ENCODE measurements at regions not wholly inside any gene's neighbourhood (a gene's known extent, or its start where the extent isn't known, plus 50 kb on each side); places are given as distances from the start of the nearest gene placed in this dataset.

GRCh38 chrX:150018931-150019361 lies 80.7 kb upstream of the EOLA2 start:
- Mint-ChIP-seq H3K36me3 (no peaks in the 10 kb centered on the region), H3K27ac (no peak overlapping the region), H3K27me3 (ENCODE audit: low read depth in 2 of 2) (no peaks in the 10 kb centered on the region), H3K9me3 (no peaks in the 10 kb centered on the region), H3K4me3 (no peak overlapping the region), H3K4me1 (peaks cover 0 to 6% of the 10 kb centered on the region in 2 donors)
- Histone ChIP-seq H3K9me3 (ENCODE audit: control insufficient read depth, insufficient read depth, low read length) (no peaks in the 10 kb centered on the region), H3K4me1 (ENCODE audit: control insufficient read depth, insufficient read depth, low read length) (no peaks in the 10 kb centered on the region), H3K27ac (ENCODE audit: low read length) (no peak overlapping the region), H3K36me3 (ENCODE audit: control insufficient read depth, insufficient read depth, low read length) (no peaks in the 10 kb centered on the region), H3K27me3 (ENCODE audit: control insufficient read depth, insufficient read depth, low read length) (no peaks in the 10 kb centered on the region), H3K4me3 (ENCODE audit: low read length) (no peak overlapping the region)
- intact Hi-C loops (cut with micrococcal nuclease) = no loop called here
- 100% methylated on average over 2 of the region's 2 CpGs for WGBS (ENCODE audit: insufficient coverage)
- DNase-seq (no peak), ATAC-seq (no peak)
- TF ChIP-seq CTCF (IDR thresholded peaks at IDR 0.05) = no peak

DNA sequence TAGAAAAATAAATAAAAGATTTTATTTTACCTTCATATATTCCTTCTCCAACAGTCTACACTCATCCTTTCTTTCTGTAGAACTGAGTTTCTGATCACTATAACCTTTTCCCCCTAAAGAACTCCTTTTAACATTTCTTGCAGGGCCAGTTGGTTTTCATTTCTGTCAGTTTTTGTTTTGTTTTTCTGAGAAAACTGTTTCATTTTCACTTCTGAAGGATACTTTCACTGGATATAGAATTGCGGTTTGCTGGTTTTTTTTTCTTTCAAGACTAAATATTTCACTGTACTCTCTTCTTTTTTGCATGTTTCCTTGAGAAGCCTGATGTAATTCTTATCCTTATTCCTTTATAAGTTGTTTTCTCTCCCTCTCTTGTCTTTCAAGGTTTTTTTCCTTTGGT lies 90.4 kb upstream of the EOLA2 start:
- H3K27me3 ChIP-seq (ENCODE audit: control insufficient read depth, insufficient read depth, low read length) = no peaks in the 10 kb centered on the region
- TF ChIP-seq CTCF (IDR thresholded peaks at IDR 0.05) = no peak
- H3K27ac ChIP-seq (ENCODE audit: low read length) = no peak overlapping the region
- Mint-ChIP-seq H3K27me3 (ENCODE audit: low read depth in 2 of 2) (peaks cover 0 to 8% of the 10 kb centered on the region in 2 donors), H3K4me1 (peaks cover 7 to 17% of the 10 kb centered on the region in 2 donors), H3K4me3 (peak overlapping the region; percentile 45), H3K36me3 (peaks cover 8% of the 10 kb centered on the region), H3K27ac (peak overlapping the region; percentile 44 to 50), H3K9me3 (no peaks in the 10 kb centered on the region)
- no peaks in the 10 kb centered on the region for H3K9me3 ChIP-seq (ENCODE audit: control insufficient read depth, insufficient read depth, low read length)
- H3K4me1 ChIP-seq (ENCODE audit: control insufficient read depth, insufficient read depth, low read length) = no peaks in the 10 kb centered on the region
- H3K4me3 ChIP-seq (ENCODE audit: low read length) = no peak overlapping the region
- intact Hi-C loops (cut with micrococcal nuclease) = no loop called here
- ATAC-seq = no peak
- no peaks in the 10 kb centered on the region for H3K36me3 ChIP-seq (ENCODE audit: control insufficient read depth, insufficient read depth, low read length)
- WGBS (ENCODE audit: insufficient coverage) = no CpG with 5 or more reads among the region's 1 CpG
- no peak for DNase-seq

DNA sequence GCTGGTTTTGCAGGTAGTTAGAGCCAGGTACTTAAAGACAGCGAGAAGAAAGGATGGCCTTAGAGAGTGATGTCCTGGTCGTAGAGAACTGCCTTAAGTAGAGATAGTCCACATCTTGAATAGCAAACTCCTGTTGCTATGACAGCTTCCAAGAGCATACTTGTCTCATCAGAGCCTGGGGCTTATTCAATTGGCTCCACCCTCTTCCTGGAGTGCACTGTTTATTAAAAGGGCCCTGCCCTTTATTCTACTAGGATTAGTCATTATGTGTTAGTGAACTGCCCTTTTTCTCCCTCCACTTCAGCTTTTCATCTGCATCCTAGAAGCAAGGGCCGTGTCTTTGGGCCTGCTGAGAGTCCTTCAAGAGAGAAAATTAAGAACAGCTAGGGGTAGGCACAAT lies 94.5 kb upstream of the EOLA2 start:
- ATAC-seq = no peak
- peaks cover 0 to 43% of the 10 kb centered on the region in 2 donors for H3K27me3 Mint-ChIP-seq (ENCODE audit: low read depth in 2 of 2)
- no peaks in the 10 kb centered on the region for H3K36me3 ChIP-seq (ENCODE audit: control insufficient read depth, insufficient read depth, low read length)
- H3K9me3 Mint-ChIP-seq = peaks cover 0 to 5% of the 10 kb centered on the region in 2 donors
- H3K27me3 ChIP-seq (ENCODE audit: control insufficient read depth, insufficient read depth, low read length) = no peaks in the 10 kb centered on the region
- H3K4me1 ChIP-seq (ENCODE audit: control insufficient read depth, insufficient read depth, low read length) = no peaks in the 10 kb centered on the region
- WGBS (ENCODE audit: insufficient coverage) = 90% methylated on average over 2 of the region's 3 CpGs
- no peak for DNase-seq
- no peak overlapping the region for H3K4me3 ChIP-seq (ENCODE audit: low read length)
- no peak overlapping the region for H3K27ac ChIP-seq (ENCODE audit: low read length)
- H3K36me3 Mint-ChIP-seq = peaks cover 17% of the 10 kb centered on the region
- no peaks in the 10 kb centered on the region for H3K9me3 ChIP-seq (ENCODE audit: control insufficient read depth, insufficient read depth, low read length)
- peaks cover 7 to 17% of the 10 kb centered on the region in 2 donors for H3K4me1 Mint-ChIP-seq
- no peak overlapping the region for H3K27ac Mint-ChIP-seq
- intact Hi-C loops (cut with micrococcal nuclease) = no loop called here
- no peak for TF ChIP-seq CTCF (IDR thresholded peaks at IDR 0.05)
- no peak overlapping the region for H3K4me3 Mint-ChIP-seq

- Mint-ChIP-seq H3K27me3 (ENCODE audit: low read depth in 2 of 2) (peaks cover 0 to 35% of the 10 kb centered on the region in 2 donors), H3K4me3 (no peak overlapping the region), H3K4me1 (peaks cover 0 to 8% of the 10 kb centered on the region in 2 donors), H3K9me3 (peaks cover 0 to 5% of the 10 kb centered on the region in 2 donors), H3K36me3 (peaks cover 9% of the 10 kb centered on the region), H3K27ac (no peak overlapping the region)
- WGBS (ENCODE audit: insufficient coverage) = no CpG with 5 or more reads among the region's 2 CpGs
- Histone ChIP-seq H3K4me3 (ENCODE audit: low read length) (no peak overlapping the region), H3K27me3 (ENCODE audit: control insufficient read depth, insufficient read depth, low read length) (no peaks in the 10 kb centered on the region), H3K27ac (ENCODE audit: low read length) (no peak overlapping the region), H3K36me3 (ENCODE audit: control insufficient read depth, insufficient read depth, low read length) (no peaks in the 10 kb centered on the region), H3K9me3 (ENCODE audit: control insufficient read depth, insufficient read depth, low read length) (no peaks in the 10 kb centered on the region), H3K4me1 (ENCODE audit: control insufficient read depth, insufficient read depth, low read length) (no peaks in the 10 kb centered on the region)
- DNase-seq (no peak), ATAC-seq (no peak)
- intact Hi-C loops (cut with micrococcal nuclease) = no loop called here
- TF ChIP-seq CTCF (IDR thresholded peaks at IDR 0.05) = no peak
These were observed 96.5 kb upstream of the EOLA2 start for GRCh38 chrX:150034788-150035187.

All from natural killer cell (primary cell).